CD4-positive, CD25-positive, alpha-beta regulatory T cell (primary cell): ENCODE measurements at regions not wholly inside any gene's neighbourhood (a gene's known extent, or its start where the extent isn't known, plus 50 kb on each side); places are given as distances from the start of the nearest gene placed in this dataset.

Experiments used
- ATAC-seq, 2 donors: fragments of 150-1000 bp; cut with Tn5 transposase; one replicate each; pipeline ENCODE4 v1.10.0; 2021; ENCODE audit warnings: low read depth in 2 of 2, moderate number of reproducible peaks in 2 of 2, moderate library complexity in 1 of 2
- DNase-seq, 3 donors: peaks; one replicate each; pipeline versions ENCODE4 v3.0.0 to v3.0.0-alpha.2; 2012 to 2022; ENCODE audit warnings: mixed read lengths in 1 of 3
- H3K27ac ChIP-seq: one replicate; pipeline ENCODE4 v1.7.0; 2013; ENCODE audit warnings: mild to moderate bottlenecking, low read length; ENCODE audit not compliant: insufficient read depth, poor library complexity, severe bottlenecking
- H3K27me3 ChIP-seq: one replicate; pipeline ENCODE4 v1.7.0; 2013; ENCODE audit warnings: low read length; ENCODE audit not compliant: control insufficient read depth, insufficient read depth
- H3K36me3 ChIP-seq: one replicate; pipeline ENCODE4 v1.7.0; 2013; ENCODE audit warnings: mild to moderate bottlenecking, low read length, moderate library complexity; ENCODE audit not compliant: control insufficient read depth, insufficient read depth
- H3K4me1 ChIP-seq: 2 replicates; pipeline ENCODE4 v1.7.0; 2013; ENCODE audit warnings: mild to moderate bottlenecking, low read length; ENCODE audit not compliant: insufficient read depth, control insufficient read depth, poor library complexity, severe bottlenecking
- H3K4me3 ChIP-seq: one replicate; pipeline ENCODE4 v1.7.0; 2013; ENCODE audit warnings: low read depth, mild to moderate bottlenecking, low read length, moderate library complexity
- H3K9me3 ChIP-seq, 2 experiments: 1 replicate in 1 of 2; 2 replicates in 1 of 2; pipeline ENCODE4 v1.7.0; 2013; ENCODE audit warnings: low read length in 2 of 2, mild to moderate bottlenecking in 1 of 2, moderate library complexity in 1 of 2; ENCODE audit not compliant: control insufficient read depth in 2 of 2
- H3K27ac Mint-ChIP-seq, 3 donors: one replicate each; pipeline ENCODE4 v1.8.0; 2020 to 2022; ENCODE audit warnings: mild to moderate bottlenecking in 3 of 3, mixed read lengths in 3 of 3, moderate library complexity in 2 of 3
- H3K27me3 Mint-ChIP-seq: one replicate; pipeline ENCODE4 v1.8.0; 2022; ENCODE audit warnings: mild to moderate bottlenecking, mixed read lengths
- H3K36me3 Mint-ChIP-seq: one replicate; pipeline ENCODE4 v1.8.0; 2020; ENCODE audit warnings: mixed read lengths
- H3K4me1 Mint-ChIP-seq, 4 donors: one replicate each; pipeline ENCODE4 v1.8.0; 2020 to 2022; ENCODE audit warnings: mixed read lengths in 4 of 4, mild to moderate bottlenecking in 1 of 4
- H3K4me3 Mint-ChIP-seq, 4 donors: one replicate each; pipeline ENCODE4 v1.8.0; 2020 to 2022; ENCODE audit warnings: mild to moderate bottlenecking in 4 of 4, mixed read lengths in 4 of 4, moderate library complexity in 3 of 4
- H3K9me3 Mint-ChIP-seq, 7 donors: one replicate each; pipeline ENCODE4 v1.8.0; 2020 to 2022; ENCODE audit warnings: mixed read lengths in 7 of 7, mild to moderate bottlenecking in 3 of 7, moderate library complexity in 2 of 7

- Mint-ChIP-seq H3K4me1 (peaks cover 0 to 12% (median 9%) of the 10 kb centered on the region in 4 donors), H3K27ac (peak overlapping the region in 2 of 3 donors; percentile 11 to 56), H3K27me3 (peaks cover 5% of the 10 kb centered on the region), H3K9me3 (peaks cover 0 to 1% (median 0%) of the 10 kb centered on the region in 7 donors), H3K4me3 (peak overlapping the region in 1 of 4 donors; percentile 7), H3K36me3 (no peaks in the 10 kb centered on the region)
- Histone ChIP-seq H3K4me3 (no peak overlapping the region), H3K27me3 (peaks cover 2% of the 10 kb centered on the region), H3K4me1 (no peaks in the 10 kb centered on the region), H3K27ac (no peak overlapping the region), H3K9me3 (no peaks in the 10 kb centered on the region), H3K36me3 (no peaks in the 10 kb centered on the region)
- peak; percentile 94 to 96 for ATAC-seq
- DNase-seq, result peak in 1 of 3 donors; percentile 75
These were observed 69.5 kb upstream of the RAD23B start for GRCh38 chr9:107213561-107214028.

GRCh38 chr9:107214381-107214780 is 68.7 kb upstream of the RAD23B start:
- Mint-ChIP-seq H3K36me3 (no peaks in the 10 kb centered on the region), H3K4me3 (no peak overlapping the region), H3K27ac (no peak overlapping the region), H3K27me3 (peaks cover 5% of the 10 kb centered on the region), H3K9me3 (peaks cover 0 to 1% (median 0%) of the 10 kb centered on the region in 7 donors), H3K4me1 (peaks cover 0 to 12% (median 9%) of the 10 kb centered on the region in 4 donors)
- Histone ChIP-seq H3K27me3 (no peaks in the 10 kb centered on the region), H3K4me1 (no peaks in the 10 kb centered on the region), H3K36me3 (no peaks in the 10 kb centered on the region), H3K27ac (no peak overlapping the region), H3K9me3 (no peaks in the 10 kb centered on the region), H3K4me3 (no peak overlapping the region)
- ATAC-seq (no peak), DNase-seq (no peak)

GRCh38 chr9:107214915-107215314 is 68.2 kb upstream of the RAD23B start:
- H3K4me3 Mint-ChIP-seq, result no peak overlapping the region
- H3K27ac Mint-ChIP-seq, result no peak overlapping the region
- Histone ChIP-seq H3K4me3 (no peak overlapping the region), H3K9me3 (no peaks in the 10 kb centered on the region), H3K4me1 (no peaks in the 10 kb centered on the region), H3K27me3 (no peaks in the 10 kb centered on the region), H3K36me3 (no peaks in the 10 kb centered on the region), H3K27ac (no peak overlapping the region)
- peaks cover 0 to 12% (median 9%) of the 10 kb centered on the region in 4 donors for H3K4me1 Mint-ChIP-seq
- H3K9me3 Mint-ChIP-seq, result peaks cover 0 to 1% (median 0%) of the 10 kb centered on the region in 7 donors
- H3K36me3 Mint-ChIP-seq, result no peaks in the 10 kb centered on the region
- peaks cover 5% of the 10 kb centered on the region for H3K27me3 Mint-ChIP-seq
- ATAC-seq (no peak), DNase-seq (no peak)

GRCh38 chr9:107215381-107215780 is 67.7 kb upstream of the RAD23B start:
- Histone ChIP-seq H3K9me3 (no peaks in the 10 kb centered on the region), H3K27me3 (no peaks in the 10 kb centered on the region), H3K27ac (no peak overlapping the region), H3K36me3 (no peaks in the 10 kb centered on the region), H3K4me1 (no peaks in the 10 kb centered on the region), H3K4me3 (no peak overlapping the region)
- Mint-ChIP-seq H3K4me1 (peaks cover 0 to 12% (median 9%) of the 10 kb centered on the region in 4 donors), H3K4me3 (no peak overlapping the region), H3K27ac (no peak overlapping the region), H3K27me3 (peaks cover 5% of the 10 kb centered on the region), H3K36me3 (no peaks in the 10 kb centered on the region), H3K9me3 (peaks cover 0 to 1% (median 0%) of the 10 kb centered on the region in 7 donors)
- ATAC-seq (no peak), DNase-seq (no peak)

- DNase-seq, result no peak
These were observed 66.8 kb upstream of the RAD23B start for GRCh38 chr9:107216329-107216728.

GRCh38 chr9:107218829-107219485 is 64.1 kb upstream of the RAD23B start:
- H3K9me3 ChIP-seq, result no peaks in the 10 kb centered on the region
- no peak overlapping the region for H3K27ac ChIP-seq
- H3K27me3 ChIP-seq, result peaks cover 2% of the 10 kb centered on the region
- no peak overlapping the region for H3K4me3 ChIP-seq
- H3K4me1 ChIP-seq, result no peaks in the 10 kb centered on the region
- DNase-seq (no peak), ATAC-seq (no peak)
- no peaks in the 10 kb centered on the region for H3K36me3 Mint-ChIP-seq
- no peaks in the 10 kb centered on the region for H3K4me1 Mint-ChIP-seq
- H3K9me3 Mint-ChIP-seq, result peaks cover 0 to 1% (median 0%) of the 10 kb centered on the region in 7 donors
- no peak overlapping the region for H3K27ac Mint-ChIP-seq
- H3K27me3 Mint-ChIP-seq, result peaks cover 10% of the 10 kb centered on the region
- H3K4me3 Mint-ChIP-seq, result no peak overlapping the region
- no peaks in the 10 kb centered on the region for H3K36me3 ChIP-seq

More at GRCh38 chr9:107216329-107216728, 66.8 kb upstream of the RAD23B start:
- Mint-ChIP-seq H3K36me3 (no peaks in the 10 kb centered on the region), H3K4me3 (no peak overlapping the region), H3K27ac (no peak overlapping the region), H3K4me1 (peaks cover 0 to 12% (median 9%) of the 10 kb centered on the region in 4 donors), H3K27me3 (peaks cover 5% of the 10 kb centered on the region), H3K9me3 (peaks cover 0 to 1% (median 0%) of the 10 kb centered on the region in 7 donors)
- H3K9me3 ChIP-seq, result no peaks in the 10 kb centered on the region
- ATAC-seq, result no peak
- H3K27ac ChIP-seq, result no peak overlapping the region
- H3K36me3 ChIP-seq, result no peaks in the 10 kb centered on the region
- peaks cover 2% of the 10 kb centered on the region for H3K27me3 ChIP-seq
- H3K4me1 ChIP-seq, result no peaks in the 10 kb centered on the region
- no peak overlapping the region for H3K4me3 ChIP-seq

- H3K9me3 ChIP-seq, result no peaks in the 10 kb centered on the region
- no peak overlapping the region for H3K4me3 ChIP-seq
- Mint-ChIP-seq H3K27me3 (peaks cover 10% of the 10 kb centered on the region), H3K27ac (no peak overlapping the region), H3K9me3 (peaks cover 0 to 1% (median 0%) of the 10 kb centered on the region in 7 donors), H3K4me1 (no peaks in the 10 kb centered on the region), H3K4me3 (no peak overlapping the region), H3K36me3 (no peaks in the 10 kb centered on the region)
- ATAC-seq, result no peak
- H3K27me3 ChIP-seq, result peaks cover 2% of the 10 kb centered on the region
- no peak for DNase-seq
- H3K36me3 ChIP-seq, result no peaks in the 10 kb centered on the region
- no peak overlapping the region for H3K27ac ChIP-seq
- H3K4me1 ChIP-seq, result no peaks in the 10 kb centered on the region
These were observed 63.5 kb upstream of the RAD23B start for GRCh38 chr9:107219486-107220077.
